ENCODE measurements at regions not wholly inside any gene's neighbourhood (a gene's known extent, or its start where the extent isn't known, plus 50 kb on each side); places are given as distances from the start of the nearest gene placed in this dataset.

- TF ChIP-seq REST (IDR thresholded peaks at IDR 0.05; ENCODE audit: insufficient replicate concordance, low read depth) (no peak), CTCF (IDR thresholded peaks at IDR 0.05; ENCODE audit: insufficient read depth, low read length) (no peak), GABPA (IDR thresholded peaks at IDR 0.05; ENCODE audit: low read depth) (no peak), POLR2AphosphoS5 (IDR thresholded peaks at IDR 0.05; ENCODE audit: low read depth) (no peak)
Measured at GRCh38 chr12:24252602-24253001, 303.1 kb upstream of the SOX5 start.
